ENCODE measurements at regions not wholly inside any gene's neighbourhood (a gene's known extent, or its start where the extent isn't known, plus 50 kb on each side); places are given as distances from the start of the nearest gene placed in this dataset.

GRCh38 chr4:176981074-176981473 is 188.4 kb upstream of the VEGFC start:
- no peak for DNase-seq

- no peak for DNase-seq
Observed at GRCh38 chr4:176981551-176981950, 188.8 kb upstream of the VEGFC start.

GRCh38 chr4:176988226-176988625 is 195.5 kb upstream of the VEGFC start:
- peak; percentile 4 for DNase-seq

GRCh38 chr4:176989186-176989585 is 196.5 kb upstream of the VEGFC start:
- DNase-seq = no peak

- no peak for DNase-seq
Observed at GRCh38 chr4:176999935-177000543, 207.3 kb upstream of the VEGFC start.

GRCh38 chr4:177001271-177002175 is 208.8 kb upstream of the VEGFC start:
- no peak for DNase-seq

- DNase-seq = no peak
Observed at GRCh38 chr4:177005674-177006230, 213.0 kb upstream of the VEGFC start.

- no peak for DNase-seq
Observed at GRCh38 chr4:177006331-177006730, 213.6 kb upstream of the VEGFC start.

- DNase-seq = no peak
Observed at GRCh38 chr4:177008071-177008835, 215.5 kb upstream of the VEGFC start.

- no peak for DNase-seq
Observed at GRCh38 chr4:177008836-177009501, 216.2 kb upstream of the VEGFC start.

GRCh38 chr4:177010418-177010817 is 217.7 kb upstream of the VEGFC start:
- DNase-seq = no peak

GRCh38 chr4:177012918-177013545 is 220.3 kb upstream of the VEGFC start:
- DNase-seq = no peak

- DNase-seq = no peak
Observed at GRCh38 chr4:177016541-177017141, 223.9 kb upstream of the VEGFC start.

GRCh38 chr4:177023951-177024350 is 231.2 kb upstream of the VEGFC start:
- DNase-seq = no peak

GRCh38 chr4:177032341-177032740 is 239.6 kb upstream of the VEGFC start:
- DNase-seq = no peak

GRCh38 chr4:177033135-177033534 is 240.4 kb upstream of the VEGFC start:
- no peak for DNase-seq

GRCh38 chr4:177033632-177034031 is 240.9 kb upstream of the VEGFC start:
- DNase-seq = no peak

GRCh38 chr4:177041356-177041755 is 248.6 kb upstream of the VEGFC start:
- peak; percentile 37 for DNase-seq

GRCh38 chr4:177047070-177047850 is 254.5 kb upstream of the VEGFC start:
- peak; percentile 79 for DNase-seq

GRCh38 chr4:177047851-177048174 is 255.1 kb upstream of the VEGFC start:
- DNase-seq = no peak
